Karpas-422 (cell line): ENCODE measurements at regions not wholly inside any gene's neighbourhood (a gene's known extent, or its start where the extent isn't known, plus 50 kb on each side); places are given as distances from the start of the nearest gene placed in this dataset.

Source experiments
- DNase-seq: peaks from one replicate; pipeline ENCODE4 v3.0.0-alpha.2; 2015
- H2AFZ ChIP-seq: fragments of 200-600 bp; sonication (generic); 2 replicates; pipeline ENCODE4 v1.6.1; 2014; ENCODE audit warnings: antibody characterized with exemption, low read length, mixed read lengths
- H3K27ac ChIP-seq: fragments of 200-600 bp; sonication (generic); 2 replicates; pipeline ENCODE4 v1.5.1; 2014; ENCODE audit warnings: mild to moderate bottlenecking, low read length, moderate library complexity
- H3K27me3 ChIP-seq: fragments of 200-600 bp; sonication (generic); 2 replicates; pipeline ENCODE4 v1.6.1; 2014; ENCODE audit warnings: low read length, mixed read lengths
- H3K36me3 ChIP-seq: fragments of 200-600 bp; sonication (generic); 2 replicates; pipeline ENCODE4 v1.6.1; 2014; ENCODE audit warnings: low read length, mixed read lengths; ENCODE audit not compliant: insufficient read depth
- H3K4me1 ChIP-seq: fragments of 200-600 bp; sonication (generic); 2 replicates; pipeline ENCODE4 v1.6.1; 2014; ENCODE audit warnings: mild to moderate bottlenecking, low read length, mixed read lengths
- H3K4me2 ChIP-seq: fragments of 200-600 bp; sonication (generic); 2 replicates; pipeline ENCODE4 v1.6.1; 2014; ENCODE audit warnings: low read length, low read depth, mild to moderate bottlenecking; ENCODE audit not compliant: poor library complexity, severe bottlenecking
- H3K4me3 ChIP-seq: fragments of 200-600 bp; sonication (generic); 2 replicates; pipeline ENCODE4 v1.5.1; 2014; ENCODE audit warnings: mild to moderate bottlenecking, antibody characterized with exemption, low read length, mixed read lengths
- H3K79me2 ChIP-seq: fragments of 200-600 bp; sonication (generic); 2 replicates; pipeline ENCODE4 v1.6.1; 2014; ENCODE audit warnings: mild to moderate bottlenecking, low read length, mixed read lengths
- H3K9ac ChIP-seq: fragments of 200-600 bp; sonication (generic); 2 replicates; pipeline ENCODE4 v1.6.0; 2014; ENCODE audit warnings: low read length
- H3K9me2 ChIP-seq: fragments of 200-600 bp; sonication (generic), shearing (Covaris generic); replicated peaks from 2 replicates; pipeline ENCODE4 v1.6.0; 2014; ENCODE audit warnings: mild to moderate bottlenecking, low read length, moderate library complexity; ENCODE audit not compliant: insufficient read depth
- H3K9me3 ChIP-seq: fragments of 300-700, 200-600 bp; sonication (generic); 2 replicates; pipeline ENCODE4 v1.6.1; 2014; ENCODE audit warnings: low read length, mixed read lengths
- H4K20me1 ChIP-seq: fragments of 200-600 bp; sonication (generic); 2 replicates; pipeline ENCODE4 v1.6.1; 2014; ENCODE audit warnings: mild to moderate bottlenecking, antibody characterized with exemption, low read length, low read depth; ENCODE audit not compliant: insufficient read depth

DNA sequence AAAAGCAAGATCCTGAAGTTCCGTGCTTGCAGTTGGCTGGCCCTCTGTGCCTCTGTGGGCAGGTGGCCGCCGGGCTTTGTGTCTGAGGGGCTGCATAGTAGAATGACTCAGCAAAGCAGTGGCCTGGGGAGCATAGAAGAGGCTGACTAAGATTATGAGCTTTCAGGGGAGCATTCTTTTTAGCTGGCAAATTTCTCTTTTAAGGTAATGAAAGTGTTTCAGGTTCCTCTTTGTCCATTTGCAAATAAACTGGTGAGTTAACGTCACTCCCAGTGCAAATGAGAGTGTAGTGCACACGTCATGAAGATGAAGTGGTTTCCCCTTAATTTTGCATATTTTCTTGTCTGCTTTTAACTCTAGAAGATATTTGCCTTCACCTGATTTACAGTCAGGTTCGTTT is 98.6 kb downstream of the BCL2L11 start:
- peak; percentile 97 for DNase-seq
- Histone ChIP-seq H3K4me1 (peaks cover 60% of the 10 kb centered on the region), H3K9me2 (no peaks in the 10 kb centered on the region), H2AFZ (no peak overlapping the region), H3K36me3 (peaks cover 6% of the 10 kb centered on the region; the same call in 1 of the 2 replicates), H3K27me3 (no peaks in the 10 kb centered on the region), H3K9ac (peak overlapping the region; percentile 84), H3K79me2 (no peaks in the 10 kb centered on the region), H3K4me3 (peak overlapping the region; percentile 58), H4K20me1 (no peaks in the 10 kb centered on the region), H3K27ac (peak overlapping the region; percentile 100), H3K9me3 (peaks cover 9% of the 10 kb centered on the region), H3K4me2 (peak overlapping the region; percentile 90)

DNA sequence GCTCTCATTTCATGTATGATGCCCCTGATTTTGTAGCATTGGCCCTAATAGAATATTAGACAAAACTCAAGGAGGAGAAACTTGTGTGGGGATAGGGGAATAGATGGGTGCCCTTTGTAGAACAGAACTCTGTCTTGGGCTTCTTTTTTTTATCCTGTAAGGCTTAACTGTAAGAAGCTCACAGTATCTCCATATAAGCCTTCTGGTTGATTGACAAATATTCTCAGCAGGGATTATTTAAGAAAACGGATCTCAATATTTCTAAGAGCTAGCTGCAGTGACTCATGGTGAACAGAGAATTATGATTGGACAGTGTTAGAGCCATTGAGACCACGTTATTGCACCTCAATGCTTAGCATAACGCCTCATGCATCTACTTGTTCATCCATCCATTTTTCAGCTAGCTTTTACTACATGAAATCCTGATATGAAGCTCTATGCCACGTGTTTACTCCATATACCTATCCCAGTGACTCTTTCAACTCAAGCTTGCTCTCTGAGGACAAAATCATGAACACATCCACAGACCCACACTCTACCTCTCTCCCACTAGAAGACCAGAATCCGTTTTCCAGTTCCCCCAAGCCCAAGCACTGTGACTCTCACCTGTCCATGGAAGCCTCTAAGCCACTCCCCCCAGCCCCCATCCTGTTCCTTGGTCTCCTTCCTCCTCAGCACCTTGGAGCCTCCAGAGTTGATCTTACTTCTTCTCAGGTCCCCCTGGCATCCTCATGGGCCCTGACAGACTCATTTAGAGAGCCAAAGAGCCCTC is 99.2 kb downstream of the BCL2L11 start:
- Histone ChIP-seq H3K4me1 (peaks cover 60% of the 10 kb centered on the region), H3K4me2 (peak overlapping the region; percentile 77), H3K27me3 (no peaks in the 10 kb centered on the region)

DNA sequence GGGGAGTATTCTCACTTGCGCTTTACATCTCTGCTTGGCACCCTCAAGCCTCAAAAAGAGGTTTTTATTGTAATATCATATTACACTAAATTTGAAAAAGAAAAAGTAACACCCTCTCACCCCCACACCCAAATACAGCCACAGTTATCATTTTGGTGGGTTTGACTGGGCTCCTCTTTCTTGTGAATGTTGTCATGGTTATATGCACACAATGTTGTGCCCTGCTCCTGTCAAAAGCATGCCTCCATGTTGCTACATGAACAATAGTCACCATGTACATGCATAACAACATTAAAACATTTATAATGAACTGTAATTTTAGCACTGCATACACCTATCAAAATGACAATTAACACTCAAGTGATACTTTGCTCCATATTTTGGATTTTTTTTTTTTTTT is 100.2 kb downstream of the BCL2L11 start:
- no peaks in the 10 kb centered on the region for H4K20me1 ChIP-seq
- H3K4me2 ChIP-seq, result peak overlapping the region; percentile 77
- no peaks in the 10 kb centered on the region for H3K9me2 ChIP-seq
- no peak overlapping the region for H2AFZ ChIP-seq
- H3K27ac ChIP-seq, result peak overlapping the region; percentile 100
- no peaks in the 10 kb centered on the region for H3K79me2 ChIP-seq
- H3K9me3 ChIP-seq, result no peaks in the 10 kb centered on the region; the same call in 1 of the 2 replicates
- H3K36me3 ChIP-seq, result no peaks in the 10 kb centered on the region
- 0 out of 2 replicates have a peak overlapping the region, but pooled peaks have one; percentile 28 for H3K4me3 ChIP-seq
- peaks cover 62% of the 10 kb centered on the region for H3K4me1 ChIP-seq
- DNase-seq, result peak; percentile 51
- H3K9ac ChIP-seq, result peak overlapping the region; percentile 84; the same call in 1 of the 2 replicates
- no peaks in the 10 kb centered on the region for H3K27me3 ChIP-seq

More for the DNA sequence above, 99.2 kb downstream of the BCL2L11 start:
- H3K9me2 ChIP-seq, result no peaks in the 10 kb centered on the region
- peak overlapping the region; percentile 84 for H3K9ac ChIP-seq
- peaks cover 3% of the 10 kb centered on the region; the same call in 1 of the 2 replicates for H3K36me3 ChIP-seq
- no peaks in the 10 kb centered on the region for H3K79me2 ChIP-seq
- peak overlapping the region; percentile 100 for H3K27ac ChIP-seq
- peak; percentile 90 for DNase-seq
- no peaks in the 10 kb centered on the region for H4K20me1 ChIP-seq
- peak overlapping the region; percentile 48 for H3K4me3 ChIP-seq
- H3K9me3 ChIP-seq, result peaks cover 3% of the 10 kb centered on the region
- H2AFZ ChIP-seq, result peak overlapping the region; percentile 27; the same call in 1 of the 2 replicates

DNA sequence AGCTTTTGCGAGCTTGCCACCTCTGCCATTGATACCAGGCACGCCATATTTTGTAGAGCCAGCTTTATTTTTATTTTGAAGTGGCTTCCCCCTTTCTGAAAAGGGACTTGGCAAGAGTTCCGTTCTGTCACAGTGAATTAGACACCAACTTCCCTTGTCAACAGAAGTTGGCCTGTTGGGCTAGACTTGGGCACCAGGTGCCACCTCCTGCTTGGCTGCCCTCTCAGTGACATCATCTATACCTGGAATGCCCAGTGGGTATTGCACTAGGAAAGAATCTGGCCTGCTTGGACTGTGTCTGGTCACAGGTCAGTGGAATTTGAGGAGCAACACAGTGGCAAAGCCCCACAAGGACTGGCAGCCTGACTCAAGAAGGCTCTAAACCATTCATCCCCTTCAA is 101.0 kb downstream of the BCL2L11 start:
- Histone ChIP-seq H3K27ac (peak overlapping the region; percentile 100), H3K9me3 (no peaks in the 10 kb centered on the region; the same call in 1 of the 2 replicates), H3K4me3 (peak overlapping the region; percentile 28; the same call in 1 of the 2 replicates), H2AFZ (peak overlapping the region; percentile 66; the same call in 1 of the 2 replicates), H3K4me1 (peaks cover 69% of the 10 kb centered on the region), H3K36me3 (no peaks in the 10 kb centered on the region), H3K27me3 (no peaks in the 10 kb centered on the region), H3K9me2 (no peaks in the 10 kb centered on the region), H3K9ac (peak overlapping the region; percentile 84), H3K79me2 (no peaks in the 10 kb centered on the region), H3K4me2 (peak overlapping the region; percentile 77), H4K20me1 (no peaks in the 10 kb centered on the region)
- peak; percentile 77 for DNase-seq

DNA sequence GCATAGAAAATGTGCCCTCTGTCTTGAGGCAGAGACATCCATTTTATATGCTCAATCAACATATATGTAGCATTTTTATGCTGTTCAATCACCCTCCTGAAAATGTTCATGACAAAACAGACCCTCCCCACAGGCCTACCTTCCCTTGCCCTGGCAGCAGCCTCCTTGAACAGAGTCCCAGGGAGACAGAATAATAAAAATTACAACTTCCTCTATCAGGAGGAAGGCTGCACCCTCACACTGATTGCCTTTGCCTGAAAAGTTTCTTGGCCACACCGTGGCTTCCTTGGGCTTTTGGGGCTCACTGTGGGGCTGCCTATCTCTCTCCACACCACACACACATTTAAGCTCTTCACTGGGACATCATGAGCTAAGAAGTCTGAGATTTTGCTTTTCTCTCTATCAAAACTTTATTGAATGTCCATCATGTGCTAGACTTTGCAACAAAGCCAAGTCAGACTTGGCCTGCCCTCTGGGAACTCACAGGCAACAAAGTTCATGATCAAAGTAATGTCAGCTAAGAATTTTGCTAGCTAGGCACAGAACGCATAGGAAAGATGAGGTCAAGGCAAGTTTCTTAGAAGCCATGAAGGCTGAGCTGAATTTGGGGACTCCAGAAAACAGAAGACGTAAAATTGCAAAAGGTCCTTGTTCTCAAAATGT is 101.6 kb downstream of the BCL2L11 start:
- no peaks in the 10 kb centered on the region for H3K9me2 ChIP-seq
- H3K4me2 ChIP-seq, result peak overlapping the region; percentile 77
- H3K4me3 ChIP-seq, result peak overlapping the region; percentile 28; the same call in 1 of the 2 replicates
- H4K20me1 ChIP-seq, result no peaks in the 10 kb centered on the region
- no peaks in the 10 kb centered on the region for H3K36me3 ChIP-seq
- peak overlapping the region; percentile 100 for H3K27ac ChIP-seq
- peak overlapping the region; percentile 66 for H2AFZ ChIP-seq
- H3K9ac ChIP-seq, result peak overlapping the region; percentile 84
- H3K27me3 ChIP-seq, result no peaks in the 10 kb centered on the region
- no peaks in the 10 kb centered on the region; the same call in 1 of the 2 replicates for H3K9me3 ChIP-seq
- peak; percentile 66 for DNase-seq
- no peaks in the 10 kb centered on the region for H3K79me2 ChIP-seq
- H3K4me1 ChIP-seq, result peaks cover 71% of the 10 kb centered on the region

DNA sequence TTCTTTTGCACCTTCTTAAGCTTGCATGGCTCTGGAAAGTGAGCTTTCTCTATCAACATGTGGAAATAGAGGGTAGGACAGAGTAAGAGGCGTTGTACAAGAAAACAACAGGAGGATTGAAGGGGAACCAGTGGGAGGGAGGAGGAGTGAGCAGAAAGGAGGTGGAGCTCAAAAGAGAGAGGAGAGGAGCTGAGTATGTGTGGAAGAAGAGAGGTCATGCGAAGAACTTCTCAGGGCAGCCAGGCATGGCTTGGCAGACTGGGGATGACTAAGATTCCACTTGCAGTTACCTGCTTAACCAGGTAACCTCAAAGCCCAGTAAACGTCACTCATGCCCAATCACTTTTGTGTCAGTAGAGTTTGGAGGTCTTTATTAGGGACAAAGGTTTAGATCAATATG is 105.1 kb downstream of the BCL2L11 start:
- Histone ChIP-seq H3K9me2 (no peaks in the 10 kb centered on the region), H3K4me2 (no peak overlapping the region), H3K9me3 (peaks cover 8% of the 10 kb centered on the region; the same call in 1 of the 2 replicates), H3K27ac (no peak overlapping the region; the same call in 1 of the 2 replicates), H3K4me3 (no peak overlapping the region), H3K9ac (no peak overlapping the region), H2AFZ (no peak overlapping the region), H3K79me2 (no peaks in the 10 kb centered on the region), H3K4me1 (peaks cover 39% of the 10 kb centered on the region), H3K36me3 (no peaks in the 10 kb centered on the region), H3K27me3 (no peaks in the 10 kb centered on the region), H4K20me1 (no peaks in the 10 kb centered on the region)
- peak; percentile 44 for DNase-seq

DNA sequence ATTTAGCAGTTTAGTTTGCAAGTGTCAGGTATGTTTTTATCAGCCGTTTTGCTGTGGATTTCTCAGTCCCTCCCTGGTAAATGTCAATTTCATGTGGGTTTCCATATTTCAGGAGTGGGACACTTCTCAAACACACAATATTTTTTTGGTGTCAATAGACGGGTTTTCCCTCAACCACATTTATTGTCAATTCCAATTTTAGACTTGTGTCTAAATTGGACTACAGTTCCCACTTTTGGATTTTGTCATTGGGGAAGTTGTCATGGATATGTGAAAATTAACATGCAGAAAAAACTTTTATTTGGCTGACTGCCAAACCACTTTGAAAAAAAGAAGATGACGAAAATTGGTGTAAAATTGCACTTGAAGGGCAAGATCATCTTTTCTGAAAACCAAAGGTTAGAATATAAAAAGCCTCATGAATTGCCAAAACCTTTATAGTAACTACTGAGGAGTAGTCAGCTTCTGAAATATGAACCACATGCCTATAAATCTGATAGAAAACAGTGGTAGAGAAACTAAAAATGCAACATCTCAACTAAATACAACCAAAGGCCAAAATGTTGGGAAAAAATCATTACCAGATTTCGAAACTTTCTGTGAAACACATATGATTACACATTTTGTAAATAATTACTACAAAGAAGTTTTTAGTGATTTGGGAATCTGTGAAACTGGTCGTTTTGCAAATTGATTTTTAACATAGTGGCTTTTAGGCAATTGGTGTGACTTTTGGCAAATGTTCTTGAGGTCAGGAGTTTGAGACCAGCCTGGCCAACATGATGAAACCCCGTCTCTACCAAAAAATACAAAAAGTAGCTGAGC is 106.4 kb downstream of the BCL2L11 start:
- DNase-seq, result peak; percentile 71
- Histone ChIP-seq H3K36me3 (no peaks in the 10 kb centered on the region), H3K4me3 (no peak overlapping the region), H3K9me3 (peaks cover 18% of the 10 kb centered on the region), H3K27me3 (no peaks in the 10 kb centered on the region), H3K79me2 (no peaks in the 10 kb centered on the region), H3K4me2 (peak overlapping the region; percentile 15), H3K9me2 (no peaks in the 10 kb centered on the region), H3K4me1 (peaks cover 26% of the 10 kb centered on the region), H2AFZ (no peak overlapping the region), H3K27ac (peak overlapping the region; percentile 18; the same call in 1 of the 2 replicates), H3K9ac (peak overlapping the region; percentile 16; the same call in 1 of the 2 replicates), H4K20me1 (no peaks in the 10 kb centered on the region)
